ENCODE measurements at regions not wholly inside any gene's neighbourhood (a gene's known extent, or its start where the extent isn't known, plus 50 kb on each side); places are given as distances from the start of the nearest gene placed in this dataset.
"Not testable (repeated sequence)": the region's sequence is repeated elsewhere in the genome, so short reads cannot be mapped to it uniquely, and the experiment has no call there.

- peak; percentile 45 for TF ChIP-seq ZIC2 (tag by site-specific recombination; IDR thresholded peaks at IDR 0.05)
- peak; percentile 35; the same call in 1 of the 2 replicates for TF ChIP-seq GLIS1 (tag by site-specific recombination; IDR thresholded peaks at IDR 0.05)
- TF ChIP-seq ZNF398 (tag by site-specific recombination; IDR thresholded peaks at IDR 0.05) = peak; percentile 84
- TF ChIP-seq ZBTB20 (tag by site-specific recombination; IDR thresholded peaks at IDR 0.05) = no peak
- peak; percentile 25; the same call in 1 of the 2 replicates for TF ChIP-seq PATZ1 (tag by site-specific recombination; IDR thresholded peaks at IDR 0.05)
Measured at GRCh38 chr13:30061217-30061616, 210.8 kb upstream of the UBL3 start (continued).

GRCh38 chr13:30058429-30058828, 208.0 kb upstream of the UBL3 start:
- H3K4me3 ChIP-seq (ENCODE audit: low read depth, low read length) = no peak overlapping the region
- TF ChIP-seq ZNF549 (tag by site-specific recombination; IDR thresholded peaks at IDR 0.05) (0 out of 2 replicates have a peak, but pooled peaks have one; percentile 15), ZEB2 (tag by site-specific recombination; IDR thresholded peaks at IDR 0.05) (no peak), SETDB1 (IDR thresholded peaks at IDR 0.05; ENCODE audit: insufficient read length, low read length) (peak; percentile 98)
- no peaks in the 10 kb centered on the region for H3K36me3 ChIP-seq (ENCODE audit: control insufficient read depth in 2 of 2, insufficient read depth in 1 of 2, low read length in 2 of 2)
- CTCF ChIA-PET = no interaction called here
- no peaks in the 10 kb centered on the region for H3K4me1 ChIP-seq (ENCODE audit: control insufficient read depth, insufficient read depth, low read length)
- POLR2A ChIA-PET = no interaction called here
- no peaks in the 10 kb centered on the region for H3K9me3 ChIP-seq (ENCODE audit: control insufficient read depth, insufficient read depth, low read depth, low read length)
- no peak overlapping the region for H3K27ac ChIP-seq (ENCODE audit: extremely low read depth, low read depth, low read length)

GRCh38 chr13:30054546-30054945, 204.1 kb upstream of the UBL3 start:
- not testable (repeated sequence) for H3K36me3 ChIP-seq (ENCODE audit: control insufficient read depth in 2 of 2, insufficient read depth in 1 of 2, low read length in 2 of 2); H3K4me3 ChIP-seq (ENCODE audit: low read depth, low read length); H3K9me3 ChIP-seq (ENCODE audit: control insufficient read depth, insufficient read depth, low read depth, low read length); H3K27ac ChIP-seq (ENCODE audit: extremely low read depth, low read depth, low read length); H3K4me1 ChIP-seq (ENCODE audit: control insufficient read depth, insufficient read depth, low read length)
- ChIA-PET CTCF (interaction anchor here (0.6 to 0.7 kb wide), 2 partner anchors 40 to 209 kb away, joined by 3 to 4 read pairs; no protein-coding TSS in a partner anchor), POLR2A (interaction anchor here (0.6 kb wide), 1 partner anchor 547 kb away, joined by 3 read pairs; no protein-coding TSS in a partner anchor)

- Histone ChIP-seq H3K27ac (ENCODE audit: extremely low read depth, low read depth, low read length) (no peak overlapping the region), H3K4me3 (ENCODE audit: low read depth, low read length) (no peak overlapping the region), H3K9me3 (ENCODE audit: control insufficient read depth, insufficient read depth, low read depth, low read length) (no peaks in the 10 kb centered on the region), H3K36me3 (ENCODE audit: control insufficient read depth in 2 of 2, insufficient read depth in 1 of 2, low read length in 2 of 2) (no peaks in the 10 kb centered on the region), H3K4me1 (ENCODE audit: control insufficient read depth, insufficient read depth, low read length) (peaks cover 2% of the 10 kb centered on the region; the same call in 1 of the 2 replicates)
- ChIA-PET POLR2A (interaction anchor here (0.6 kb wide), 1 partner anchor 546 kb away, joined by 3 read pairs; no protein-coding TSS in a partner anchor), CTCF (interaction anchor here (0.7 kb wide), 2 partner anchors 79 to 209 kb away, joined by 3 to 4 read pairs; no protein-coding TSS in a partner anchor)
- TF ChIP-seq ATF2 (tag by site-specific recombination; IDR thresholded peaks at IDR 0.05; ENCODE audit: low read depth) (no peak), RBAK (tag by site-specific recombination; IDR thresholded peaks at IDR 0.05) (no peak), ZNF518A (tag by site-specific recombination; conservative IDR thresholded peaks at IDR 0.05; ENCODE audit: low read depth) (no peak), ZFP41 (tag by site-specific recombination; IDR thresholded peaks at IDR 0.05; ENCODE audit: borderline replicate concordance) (no peak), ZSCAN18 (tag by site-specific recombination; IDR thresholded peaks at IDR 0.05) (no peak), ZNF23 (tag by site-specific recombination; IDR thresholded peaks at IDR 0.05; ENCODE audit: borderline replicate concordance) (no peak), ZNF791 (tag by site-specific recombination; IDR thresholded peaks at IDR 0.05) (no peak), ZNF623 (tag by site-specific recombination; IDR thresholded peaks at IDR 0.05) (no peak), ZNF140 (tag by site-specific recombination; IDR thresholded peaks at IDR 0.05) (no peak), ZNF169 (tag by site-specific recombination; IDR thresholded peaks at IDR 0.05) (no peak)
Measured at GRCh38 chr13:30053939-30054338, 203.5 kb upstream of the UBL3 start.
